OCI-LY7 (cell line): ENCODE measurements at regions not wholly inside any gene's neighbourhood (a gene's known extent, or its start where the extent isn't known, plus 50 kb on each side); places are given as distances from the start of the nearest gene placed in this dataset.
A peak's percentile ranks its signal among the peaks of the same experiment; 100 is the strongest.

Experiments used
- BruUV-seq: library from RNA; stranded (reverse); fragments of 400-500 nt; replicated peaks from 2 replicates; lab custom pipeline; 2021; lab: Mats Ljungman, UMichigan
- CTCF ChIA-PET: fragments of 300-600 bp; sonication (Branson Sonifier 250); formaldehyde crosslinking; loops from one replicate; lab custom pipeline; 2022; ENCODE audit warnings: antibody characterized with exemption; ENCODE audit not compliant: unreplicated experiment; lab: Charles Lee
- POLR2A ChIA-PET: fragments of 300-600 bp; sonication (Branson Sonifier 250); formaldehyde crosslinking; loops from one replicate; lab custom pipeline; 2022; ENCODE audit warnings: antibody characterized with exemption; lab: Charles Lee
- DNase-seq: peaks from one replicate; pipeline ENCODE4 v3.0.0-alpha.2; 2015; ENCODE audit warnings: low spot score
- H2AFZ ChIP-seq: fragments of 200-600 bp; sonication (generic), shearing (Covaris generic); 2 replicates; pipeline ENCODE4 v1.6.1; 2014; ENCODE audit warnings: mild to moderate bottlenecking, antibody characterized with exemption, low read length, moderate library complexity
- H3K27ac ChIP-seq: fragments of 200-600 bp; sonication (generic); 2 replicates; pipeline ENCODE4 v1.5.1; 2014; ENCODE audit warnings: mixed run types, low read depth, mild to moderate bottlenecking, moderate library complexity, low read length, inconsistent platforms; ENCODE audit not compliant: poor library complexity, severe bottlenecking
- H3K36me3 ChIP-seq: fragments of 200-600 bp; sonication (generic); 2 replicates; pipeline ENCODE4 v1.6.1; 2014; ENCODE audit warnings: mild to moderate bottlenecking, antibody characterized with exemption, low read length, moderate library complexity, mixed read lengths; ENCODE audit not compliant: insufficient read depth
- H3K4me1 ChIP-seq: fragments of 200-600 bp; sonication (generic); 2 replicates; pipeline ENCODE4 v1.5.1; 2014; ENCODE audit warnings: mild to moderate bottlenecking, low read length; ENCODE audit not compliant: insufficient read depth, poor library complexity, severe bottlenecking
- H3K4me2 ChIP-seq: fragments of 200-600 bp; sonication (generic); 2 replicates; pipeline ENCODE4 v1.6.1; 2014; ENCODE audit warnings: mild to moderate bottlenecking, low read length
- H3K4me3 ChIP-seq: fragments of 200-600 bp; sonication (generic); 2 replicates; pipeline ENCODE4 v1.5.1; 2014; ENCODE audit warnings: mild to moderate bottlenecking, low read depth, low read length; ENCODE audit not compliant: poor library complexity, severe bottlenecking
- H3K79me2 ChIP-seq: fragments of 200-600 bp; sonication (generic); 2 replicates; pipeline ENCODE4 v1.6.1; 2016; ENCODE audit warnings: low read depth, mild to moderate bottlenecking, low read length, moderate library complexity, mixed read lengths; ENCODE audit not compliant: insufficient read depth
- H3K9me2 ChIP-seq: fragments of 200-600 bp; sonication (generic); 2 replicates; pipeline ENCODE4 v1.6.1; 2016; ENCODE audit warnings: mild to moderate bottlenecking, low read length, mixed read lengths; ENCODE audit not compliant: insufficient read depth
- H3K9me3 ChIP-seq: fragments of 200-600 bp; sonication (generic); 2 replicates; pipeline ENCODE4 v1.6.1; 2014; ENCODE audit warnings: mild to moderate bottlenecking, mixed run types, low read length, mixed read lengths
- H4K20me1 ChIP-seq: fragments of 200-600 bp; sonication (generic); 2 replicates; pipeline ENCODE4 v1.6.1; 2014; ENCODE audit warnings: mild to moderate bottlenecking, antibody characterized with exemption, low read length, moderate library complexity, mixed read lengths; ENCODE audit not compliant: insufficient read depth
- CTCF ChIP-seq: fragments of 200-600 bp; sonication (generic); conservative IDR thresholded peaks from 2 replicates; pipeline ENCODE4 v1.5.1; 2014; ENCODE audit warnings: mild to moderate bottlenecking, antibody characterized with exemption, low read length, moderate library complexity, mixed read lengths
- EZH2phosphoT487 ChIP-seq: fragments of 200-600 bp; sonication (generic); IDR thresholded peaks from 2 replicates; pipeline ENCODE4 v1.6.1; 2018; ENCODE audit warnings: low read depth, borderline replicate concordance, mild to moderate bottlenecking, mixed run types, antibody characterized with exemption, low read length, moderate library complexity, mixed read lengths
- intact Hi-C: fragments of 100-400 bp; cut with micrococcal nuclease; formaldehyde crosslinking; loops from one replicate; pipeline ENCODE4 v1.10.0; 2022; ENCODE audit not compliant: unreplicated experiment

DNA sequence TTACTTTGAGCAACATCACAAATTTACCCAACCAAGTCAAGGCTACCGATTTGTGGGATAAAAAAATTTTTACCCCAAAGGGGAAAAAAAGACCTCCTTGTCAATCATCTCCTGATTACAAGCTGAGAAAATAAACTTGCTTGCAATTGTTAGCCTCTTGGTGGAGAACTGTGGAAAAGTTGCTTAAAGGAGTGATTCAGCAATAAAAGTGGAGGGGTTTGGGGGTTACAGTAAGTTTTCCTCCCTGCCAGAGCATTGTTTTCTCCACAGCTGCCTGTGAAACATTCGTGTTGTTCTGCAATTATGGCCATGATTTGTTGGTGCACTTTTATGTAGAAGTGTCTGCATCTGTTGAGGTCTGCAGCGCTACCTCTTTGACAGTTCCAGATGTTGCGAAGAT lies 82.6 kb downstream of the EN1 start:
- no peaks in the 10 kb centered on the region for H3K9me2 ChIP-seq
- no peak overlapping the region for H3K27ac ChIP-seq
- H3K9me3 ChIP-seq = no peaks in the 10 kb centered on the region
- H2AFZ ChIP-seq = no peak overlapping the region
- H3K36me3 ChIP-seq = no peaks in the 10 kb centered on the region
- H3K4me2 ChIP-seq = no peak overlapping the region
- no peaks in the 10 kb centered on the region for H3K79me2 ChIP-seq
- no peak overlapping the region for H3K4me3 ChIP-seq
- POLR2A ChIA-PET = interaction anchor here (0.6 kb wide), 1 partner anchor 14 kb away, joined by 3 read pairs; no protein-coding TSS in a partner anchor
- BruUV-seq = no TSS peak
- no peak for DNase-seq
- no peaks in the 10 kb centered on the region for H4K20me1 ChIP-seq
- H3K4me1 ChIP-seq = no peaks in the 10 kb centered on the region
- CTCF ChIA-PET = no interaction called here
- intact Hi-C loops = no loop called here
- TF ChIP-seq EZH2phosphoT487 = no peak
- no peak for TF ChIP-seq CTCF

GRCh38 chr2:118763797-118764196 lies 83.7 kb downstream of the EN1 start:
- intact Hi-C loops = no loop called here
- H2AFZ ChIP-seq = no peak overlapping the region
- H3K27ac ChIP-seq = no peak overlapping the region
- no peak overlapping the region for H3K4me2 ChIP-seq
- no TSS peak for BruUV-seq
- no peaks in the 10 kb centered on the region for H3K9me3 ChIP-seq
- TF ChIP-seq CTCF = 0 out of 2 replicates have a peak, but pooled peaks have one; percentile 16
- no peak for TF ChIP-seq EZH2phosphoT487
- H4K20me1 ChIP-seq = no peaks in the 10 kb centered on the region
- DNase-seq = no peak
- H3K4me3 ChIP-seq = no peak overlapping the region
- ChIA-PET POLR2A (interaction anchor here (0.6 kb wide), 1 partner anchor 547 kb away, joined by 7 read pairs; no protein-coding TSS in a partner anchor), CTCF (no interaction called here)
- H3K9me2 ChIP-seq = no peaks in the 10 kb centered on the region
- no peaks in the 10 kb centered on the region for H3K79me2 ChIP-seq
- H3K36me3 ChIP-seq = no peaks in the 10 kb centered on the region
- no peaks in the 10 kb centered on the region for H3K4me1 ChIP-seq

DNA sequence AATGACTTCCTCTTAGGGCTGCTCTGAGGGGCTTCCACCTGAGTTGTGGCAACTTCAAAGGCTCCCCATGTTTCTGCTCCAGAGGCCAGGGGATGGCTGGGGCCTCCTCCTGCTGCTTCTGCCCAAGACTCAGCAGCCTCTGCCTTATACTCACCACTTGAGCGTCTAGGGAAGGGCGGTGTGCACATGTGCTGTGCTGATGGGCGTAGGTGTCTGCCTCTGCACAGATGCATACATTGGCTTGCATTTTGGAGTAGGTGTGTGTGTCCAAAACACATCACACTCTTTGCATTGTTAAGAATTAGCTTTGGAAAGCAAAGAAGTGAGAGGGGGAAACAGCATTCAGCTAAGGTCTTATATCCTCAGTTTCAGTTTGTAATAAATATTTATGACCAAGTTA lies 85.2 kb downstream of the EN1 start:
- ChIA-PET CTCF (no interaction called here), POLR2A (interaction anchor here (0.7 kb wide), 1 partner anchor 1193 kb away, joined by 3 read pairs; no protein-coding TSS in a partner anchor)
- Histone ChIP-seq H3K4me1 (no peaks in the 10 kb centered on the region), H3K4me3 (no peak overlapping the region), H3K9me3 (no peaks in the 10 kb centered on the region), H3K36me3 (no peaks in the 10 kb centered on the region), H4K20me1 (no peaks in the 10 kb centered on the region), H3K4me2 (no peak overlapping the region), H3K9me2 (no peaks in the 10 kb centered on the region), H3K79me2 (no peaks in the 10 kb centered on the region), H3K27ac (no peak overlapping the region), H2AFZ (no peak overlapping the region)
- no TSS peak for BruUV-seq
- no peak for DNase-seq
- intact Hi-C loops = no loop called here
- TF ChIP-seq EZH2phosphoT487 (no peak), CTCF (no peak)
